Left ventricle myocardium inferior (tissue), 1 donor: ENCODE measurements at regions not wholly inside any gene's neighbourhood (a gene's known extent, or its start where the extent isn't known, plus 50 kb on each side); places are given as distances from the start of the nearest gene placed in this dataset.

Source experiments
- DNase-seq: peaks from one replicate; pipeline ENCODE4 v3.0.0-alpha.2; 2020
- H3K27ac ChIP-seq: fragments of 200-600 bp; replicated peaks from 2 replicates; pipeline ENCODE4 v1.8.0; 2021
- H3K27me3 ChIP-seq: fragments of 200-600 bp; 2 replicates; pipeline ENCODE4 v1.8.0; 2021; ENCODE audit warnings: low read depth
- H3K36me3 ChIP-seq: fragments of 200-600 bp; 2 replicates; pipeline ENCODE4 v1.8.0; 2021
- H3K4me1 ChIP-seq: fragments of 200-600 bp; 2 replicates; pipeline ENCODE4 v1.8.0; 2021
- H3K4me3 ChIP-seq: fragments of 200-600 bp; 2 replicates; pipeline ENCODE4 v1.8.0; 2021; ENCODE audit warnings: mild to moderate bottlenecking, moderate library complexity
- H3K9me3 ChIP-seq: fragments of 200-600 bp; replicated peaks from 2 replicates; pipeline ENCODE4 v1.8.0; 2021
- intact Hi-C: fragments of 100-400 bp; cut with micrococcal nuclease; formaldehyde crosslinking; loops from one replicate; pipeline ENCODE4 v1.11.0; 2022
- TF ChIP-seq, protein P1 (sequence below): fragments of 200-600 bp; IDR thresholded peaks from 2 replicates; pipeline ENCODE4 v1.8.0; 2021; ENCODE audit warnings: antibody characterized with exemption, mild to moderate bottlenecking, borderline replicate concordance
- donor health status: DM: no; HTN: yes; CAD: no; lungs with severe emphysema.

DNA sequence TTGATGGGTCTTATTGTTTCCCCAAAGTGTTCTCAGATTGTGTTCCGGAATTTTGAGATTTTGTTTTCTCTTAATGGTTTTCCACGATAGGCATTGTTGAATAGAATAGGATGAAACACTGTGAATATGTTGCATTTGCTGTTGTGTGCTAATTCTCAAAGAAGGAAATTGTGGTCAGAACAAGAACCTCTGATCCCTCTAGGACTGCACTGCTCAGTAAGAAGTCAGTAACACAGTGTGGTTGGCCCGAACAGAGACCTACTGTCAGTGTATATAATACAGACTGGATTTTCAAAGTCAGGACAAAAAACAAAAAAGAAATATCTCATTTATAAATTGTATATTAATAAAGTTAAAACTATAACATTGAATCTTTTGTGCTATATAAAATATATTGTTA, 494.8 kb downstream of the MAT2B start:
- no peaks in the 10 kb centered on the region for H3K4me1 ChIP-seq
- H3K36me3 ChIP-seq: no peaks in the 10 kb centered on the region
- no peak overlapping the region for H3K27ac ChIP-seq
- no peaks in the 10 kb centered on the region for H3K27me3 ChIP-seq
- intact Hi-C loops: no loop called here
- no peak for DNase-seq
- H3K9me3 ChIP-seq: no peaks in the 10 kb centered on the region
- TF ChIP-seq, protein P1, sequence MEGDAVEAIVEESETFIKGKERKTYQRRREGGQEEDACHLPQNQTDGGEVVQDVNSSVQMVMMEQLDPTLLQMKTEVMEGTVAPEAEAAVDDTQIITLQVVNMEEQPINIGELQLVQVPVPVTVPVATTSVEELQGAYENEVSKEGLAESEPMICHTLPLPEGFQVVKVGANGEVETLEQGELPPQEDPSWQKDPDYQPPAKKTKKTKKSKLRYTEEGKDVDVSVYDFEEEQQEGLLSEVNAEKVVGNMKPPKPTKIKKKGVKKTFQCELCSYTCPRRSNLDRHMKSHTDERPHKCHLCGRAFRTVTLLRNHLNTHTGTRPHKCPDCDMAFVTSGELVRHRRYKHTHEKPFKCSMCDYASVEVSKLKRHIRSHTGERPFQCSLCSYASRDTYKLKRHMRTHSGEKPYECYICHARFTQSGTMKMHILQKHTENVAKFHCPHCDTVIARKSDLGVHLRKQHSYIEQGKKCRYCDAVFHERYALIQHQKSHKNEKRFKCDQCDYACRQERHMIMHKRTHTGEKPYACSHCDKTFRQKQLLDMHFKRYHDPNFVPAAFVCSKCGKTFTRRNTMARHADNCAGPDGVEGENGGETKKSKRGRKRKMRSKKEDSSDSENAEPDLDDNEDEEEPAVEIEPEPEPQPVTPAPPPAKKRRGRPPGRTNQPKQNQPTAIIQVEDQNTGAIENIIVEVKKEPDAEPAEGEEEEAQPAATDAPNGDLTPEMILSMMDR: no peak
- no peak overlapping the region for H3K4me3 ChIP-seq

GRCh38 chr5:164000819-164001218, 495.4 kb downstream of the MAT2B start:
- H3K4me3 ChIP-seq: no peak overlapping the region
- H3K27me3 ChIP-seq: no peaks in the 10 kb centered on the region
- intact Hi-C loops: no loop called here
- H3K27ac ChIP-seq: no peak overlapping the region
- no peaks in the 10 kb centered on the region for H3K9me3 ChIP-seq
- no peaks in the 10 kb centered on the region for H3K4me1 ChIP-seq
- H3K36me3 ChIP-seq: no peaks in the 10 kb centered on the region
- TF ChIP-seq, protein P1: no peak
- DNase-seq: no peak

DNA sequence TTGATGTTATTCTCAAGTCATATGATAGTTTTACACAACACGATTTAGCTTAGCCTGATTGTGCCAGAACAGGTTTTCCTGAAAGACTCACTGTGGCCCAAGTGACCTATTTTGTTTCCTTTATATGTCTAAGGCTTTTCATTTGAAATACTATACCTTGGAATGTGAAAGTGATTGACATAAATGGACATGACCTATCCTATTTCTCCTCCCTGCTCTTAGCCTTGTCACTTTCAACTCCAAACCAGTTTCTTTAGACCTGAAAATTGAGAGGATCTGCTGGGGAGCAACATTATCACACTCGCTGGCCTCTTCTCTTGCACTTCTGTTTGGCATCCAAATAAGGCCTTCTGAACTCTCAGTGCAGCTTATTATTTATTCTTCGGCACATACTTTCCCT, 496.8 kb downstream of the MAT2B start:
- H3K27ac ChIP-seq: no peak overlapping the region

GRCh38 chr5:164002628-164003027, 497.2 kb downstream of the MAT2B start:
- TF ChIP-seq, protein P1: no peak
- intact Hi-C loops: no loop called here
- Histone ChIP-seq H3K27ac (no peak overlapping the region), H3K4me3 (no peak overlapping the region), H3K36me3 (no peaks in the 10 kb centered on the region), H3K9me3 (no peaks in the 10 kb centered on the region), H3K27me3 (no peaks in the 10 kb centered on the region), H3K4me1 (no peaks in the 10 kb centered on the region)
- DNase-seq: no peak

More for the DNA sequence above, 496.8 kb downstream of the MAT2B start:
- Histone ChIP-seq H3K27me3 (no peaks in the 10 kb centered on the region), H3K36me3 (no peaks in the 10 kb centered on the region), H3K4me3 (no peak overlapping the region), H3K4me1 (no peaks in the 10 kb centered on the region), H3K9me3 (no peaks in the 10 kb centered on the region)
- TF ChIP-seq, protein P1: no peak
- intact Hi-C loops: no loop called here
- DNase-seq: no peak

DNA sequence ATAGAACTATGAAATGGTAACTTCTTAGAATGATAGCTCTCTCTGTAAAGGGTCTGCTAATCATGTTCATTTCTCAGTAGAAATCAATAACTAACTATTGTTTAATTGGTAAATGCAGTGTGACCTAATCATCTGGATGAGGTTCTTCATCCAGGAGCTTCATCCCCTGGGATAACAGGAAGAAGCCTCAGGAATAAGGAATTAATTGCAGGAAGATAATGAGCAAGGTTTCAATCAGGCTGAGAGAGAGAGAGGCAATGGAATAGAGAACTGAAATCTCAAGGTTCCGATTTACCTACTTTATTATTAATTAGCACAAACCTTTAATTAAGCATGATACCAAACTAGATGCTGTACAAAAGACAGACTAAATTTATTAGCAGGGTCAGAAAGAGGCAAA, 499.7 kb downstream of the MAT2B start:
- Histone ChIP-seq H3K36me3 (no peaks in the 10 kb centered on the region), H3K4me3 (no peak overlapping the region), H3K9me3 (no peaks in the 10 kb centered on the region), H3K27me3 (no peaks in the 10 kb centered on the region), H3K27ac (no peak overlapping the region), H3K4me1 (no peaks in the 10 kb centered on the region)
- TF ChIP-seq, protein P1: no peak
- no peak for DNase-seq
- intact Hi-C loops: no loop called here

- Histone ChIP-seq H3K4me1 (no peaks in the 10 kb centered on the region), H3K27me3 (no peaks in the 10 kb centered on the region), H3K4me3 (no peak overlapping the region), H3K27ac (no peak overlapping the region), H3K9me3 (no peaks in the 10 kb centered on the region), H3K36me3 (no peaks in the 10 kb centered on the region)
- no peak for DNase-seq
- TF ChIP-seq, protein P1: no peak
- intact Hi-C loops: no loop called here
Observed at GRCh38 chr5:164007064-164007463, 501.6 kb downstream of the MAT2B start.
